Activated CD8-positive, alpha-beta memory T cell treated with anti-CD3 and anti-CD28 coated beads for 24 hours (primary cell): ENCODE measurements at regions not wholly inside any gene's neighbourhood (a gene's known extent, or its start where the extent isn't known, plus 50 kb on each side); places are given as distances from the start of the nearest gene placed in this dataset.

Experiments used
- DNase-seq: peaks from one replicate; pipeline ENCODE4 v3.0.0-alpha.2; 2020

DNA sequence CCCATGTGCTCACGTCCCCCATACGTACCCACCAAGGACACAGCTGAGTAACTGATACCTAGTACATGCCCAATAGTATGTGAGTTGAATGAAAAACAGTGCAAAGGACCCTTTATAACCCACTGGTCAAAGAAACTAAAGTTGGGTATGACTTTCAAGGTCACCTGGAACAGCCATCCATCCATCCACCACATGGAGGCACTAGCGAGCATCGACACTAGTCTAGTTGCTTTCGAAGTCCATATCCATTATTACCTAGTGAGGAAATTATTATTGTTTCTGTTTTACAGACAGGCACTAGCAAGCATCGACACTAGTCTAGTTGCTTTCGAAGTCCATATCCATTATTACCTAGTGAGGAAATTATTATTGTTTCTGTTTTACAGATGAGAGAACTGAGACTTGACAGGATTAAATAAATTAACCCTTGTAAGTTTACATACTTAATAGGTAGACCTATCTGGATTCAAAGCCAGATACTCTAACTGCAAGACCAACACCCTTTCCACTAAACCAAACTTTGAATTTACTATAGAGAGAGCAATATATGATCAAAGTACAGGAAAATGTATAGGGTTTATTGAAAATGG is 233.7 kb downstream of the METTL4 start:
- peak; percentile 59 for DNase-seq

DNA sequence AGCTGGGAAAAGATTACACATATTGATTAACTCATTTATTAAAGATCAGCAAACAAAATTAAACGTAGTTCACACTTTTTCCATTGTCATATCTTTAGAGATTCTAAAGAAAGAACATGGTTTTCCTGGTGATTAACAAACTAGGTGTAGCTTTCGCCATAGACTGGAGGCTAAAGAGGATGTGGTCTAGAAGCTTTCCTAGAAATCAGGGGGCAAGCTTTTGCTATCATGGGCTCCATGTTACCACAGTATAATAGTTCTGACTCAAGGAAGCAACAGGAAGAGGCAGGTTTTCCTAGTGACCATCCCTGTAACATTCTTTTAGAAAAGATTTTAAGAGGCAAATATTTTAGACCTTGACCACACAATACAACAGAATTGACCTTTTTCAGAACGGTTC is 232.7 kb downstream of the METTL4 start:
- DNase-seq: no peak

- no peak for DNase-seq
Observed at GRCh38 chr18:2340335-2340734, 231.0 kb downstream of the METTL4 start.

DNA sequence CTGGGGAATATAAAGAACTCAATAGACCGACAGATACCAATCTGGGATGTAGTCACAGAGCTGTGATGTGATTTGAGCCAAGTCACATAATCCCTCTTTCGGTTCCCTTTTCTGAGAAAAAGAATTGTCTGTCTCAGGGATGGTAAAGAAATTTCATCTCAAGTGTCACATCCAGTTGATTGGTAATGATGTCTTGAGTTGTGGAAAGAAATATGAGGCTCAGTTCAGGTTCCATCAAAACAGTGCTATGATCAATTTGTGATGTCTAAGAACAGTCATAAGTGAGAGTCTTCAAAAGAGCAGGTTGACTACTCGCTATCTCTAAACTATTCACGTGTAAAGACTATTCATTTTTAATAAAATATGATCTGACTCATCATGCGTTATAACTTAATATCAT is 223.3 kb downstream of the METTL4 start:
- no peak for DNase-seq

DNA sequence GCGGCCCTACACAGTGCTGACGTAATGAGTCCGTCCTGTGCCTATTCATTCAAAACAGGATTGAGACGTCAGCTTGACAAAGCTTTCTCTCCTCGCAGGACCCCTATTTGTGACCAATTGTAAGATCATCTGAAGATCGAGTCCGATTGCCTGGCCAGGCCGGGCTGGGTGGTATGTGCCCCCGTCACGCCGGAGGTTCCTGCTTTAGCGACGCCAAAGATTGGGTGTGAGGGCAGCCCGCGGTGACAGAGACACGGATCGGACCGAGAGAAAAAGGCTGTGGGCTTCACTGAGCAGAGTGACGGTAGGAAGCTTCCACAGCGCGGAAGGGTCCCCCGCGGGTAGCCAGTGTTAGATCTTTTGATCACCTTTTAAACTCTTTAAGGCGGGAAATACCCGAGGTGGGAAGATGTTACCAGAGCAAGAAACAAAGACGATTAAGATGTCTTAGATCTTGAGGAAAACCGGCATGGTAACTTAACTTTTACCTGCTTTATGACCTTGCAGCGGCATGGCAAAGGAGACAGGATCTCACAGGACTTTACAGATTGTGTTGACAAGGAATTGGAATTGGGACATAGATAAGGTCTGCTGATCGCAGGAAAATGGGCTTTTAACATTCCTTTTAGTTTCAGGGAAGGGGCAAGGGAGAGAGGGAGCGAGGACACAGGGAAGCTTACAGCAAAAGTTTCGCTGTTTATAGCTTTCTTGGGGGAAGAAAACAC is 220.0 kb downstream of the METTL4 start:
- no peak for DNase-seq

GRCh38 chr18:2354292-2354691 is 217.0 kb downstream of the METTL4 start:
- DNase-seq: no peak

DNA sequence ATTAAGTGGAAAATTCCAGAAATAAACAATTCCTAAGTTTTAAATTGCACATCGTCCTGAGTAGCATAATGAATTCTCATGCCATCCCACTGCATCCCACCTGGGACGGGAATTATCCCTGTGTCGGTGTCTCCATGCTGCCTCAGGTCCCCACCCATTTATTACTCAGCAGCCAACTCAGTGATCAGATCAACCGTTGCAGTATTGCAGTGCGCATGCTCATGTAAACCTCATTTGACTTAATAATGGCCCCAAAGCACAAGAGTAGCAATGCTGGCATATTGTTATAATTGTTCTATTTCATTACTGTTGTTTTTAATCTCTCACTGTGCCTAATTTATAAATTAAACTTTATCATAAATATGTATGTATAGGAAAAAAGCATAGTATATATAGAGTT is 214.4 kb downstream of the METTL4 start:
- DNase-seq: no peak

GRCh38 chr18:2360861-2361260 is 210.4 kb downstream of the METTL4 start:
- DNase-seq: no peak

- DNase-seq: no peak
Observed at GRCh38 chr18:2368102-2368501, 203.2 kb downstream of the METTL4 start.

DNA sequence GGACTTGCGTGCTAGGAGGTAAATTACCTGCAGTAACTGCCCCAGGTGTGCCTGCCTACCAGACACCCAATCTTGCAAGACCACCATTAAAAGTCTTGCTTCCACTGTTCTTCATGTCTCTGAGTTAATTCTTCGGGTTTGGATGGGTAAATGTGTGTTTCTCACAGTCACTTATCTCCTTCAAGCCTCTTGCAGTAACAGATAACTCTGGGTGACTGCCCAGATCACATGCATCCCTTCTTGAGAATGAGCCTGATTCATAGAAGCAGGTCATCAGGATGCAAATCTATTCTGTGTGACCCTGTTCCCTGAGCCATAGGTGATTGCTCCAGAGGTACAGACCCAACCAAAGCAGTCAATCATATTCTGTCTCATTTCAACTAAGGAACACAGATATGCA is 194.6 kb downstream of the METTL4 start:
- DNase-seq: no peak

DNA sequence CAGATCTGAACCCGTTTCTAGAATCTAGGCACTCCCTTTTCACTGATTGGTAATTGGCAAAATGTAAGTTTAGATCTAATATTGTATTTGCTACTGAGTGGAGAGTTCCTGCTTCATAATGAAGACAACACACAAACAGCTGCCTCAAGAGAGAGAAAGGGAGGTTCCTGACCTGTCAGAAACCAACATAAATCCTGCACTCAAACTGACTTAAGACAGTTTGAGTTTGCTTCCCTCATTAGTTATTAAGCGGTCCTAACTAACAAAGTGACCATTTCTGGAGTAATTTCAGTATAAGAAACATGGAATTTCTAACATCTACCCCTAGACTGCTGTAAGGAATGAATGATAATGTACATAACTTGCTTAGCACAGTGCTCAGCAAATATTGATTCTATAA is 191.2 kb downstream of the METTL4 start:
- DNase-seq: no peak

DNA sequence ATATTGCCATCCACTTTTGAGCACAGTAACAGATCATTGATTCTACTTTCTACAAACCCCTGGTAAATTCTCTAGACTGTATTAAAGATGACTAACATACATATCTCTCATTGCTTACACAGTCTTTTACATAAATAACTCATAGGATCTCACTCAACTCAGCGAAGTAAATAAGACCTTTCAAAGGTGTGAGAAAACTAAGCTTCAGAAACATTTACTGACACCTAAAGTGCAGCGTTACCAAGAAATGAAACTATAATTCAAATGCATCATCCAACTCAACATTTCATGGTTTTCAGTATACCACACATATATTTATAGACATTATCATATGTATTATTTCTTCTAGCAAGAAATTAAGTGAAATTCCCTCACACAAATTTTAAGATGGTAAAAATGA is 189.8 kb downstream of the METTL4 start:
- DNase-seq: no peak

DNA sequence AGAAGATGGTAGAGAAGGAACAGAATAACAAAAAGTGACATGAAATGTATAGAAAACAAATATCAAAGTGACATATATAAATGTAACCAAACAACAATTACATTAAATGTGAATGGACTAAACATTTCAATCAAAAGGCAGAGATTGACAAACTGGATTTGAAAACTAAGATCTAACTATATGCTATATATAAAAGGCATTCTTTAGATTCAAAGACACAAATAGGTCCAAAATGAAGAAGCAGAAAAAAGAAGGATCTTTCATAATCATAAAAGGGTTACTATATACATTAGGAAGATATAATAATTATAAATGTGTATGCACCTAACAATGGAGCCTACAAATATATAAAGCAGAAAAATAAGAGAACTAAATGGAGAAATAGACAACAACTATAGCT is 183.7 kb downstream of the METTL4 start:
- DNase-seq: no peak

GRCh38 chr18:2390158-2390557 is 181.1 kb downstream of the METTL4 start:
- no peak for DNase-seq

- no peak for DNase-seq
Observed at GRCh38 chr18:2391470-2391869, 179.8 kb downstream of the METTL4 start.

DNA sequence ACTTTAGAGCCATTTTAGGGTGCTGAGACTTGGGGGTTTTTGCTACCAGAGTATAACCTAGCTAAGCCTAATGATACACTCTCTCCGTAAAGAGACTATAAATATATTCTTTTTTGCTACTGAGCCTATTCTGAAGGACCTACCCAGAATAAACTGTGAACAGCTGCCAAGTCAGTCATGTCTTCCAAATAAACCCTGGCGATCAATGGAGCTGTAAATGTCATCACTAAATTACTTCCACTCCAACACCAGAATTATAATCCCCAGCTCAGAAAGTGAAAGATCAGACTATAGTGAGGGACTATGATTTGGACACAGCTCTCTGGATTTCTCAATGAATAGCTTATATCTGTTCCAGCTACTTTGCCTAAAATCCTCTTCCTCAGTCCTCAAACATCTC is 178.9 kb downstream of the METTL4 start:
- DNase-seq: no peak

DNA sequence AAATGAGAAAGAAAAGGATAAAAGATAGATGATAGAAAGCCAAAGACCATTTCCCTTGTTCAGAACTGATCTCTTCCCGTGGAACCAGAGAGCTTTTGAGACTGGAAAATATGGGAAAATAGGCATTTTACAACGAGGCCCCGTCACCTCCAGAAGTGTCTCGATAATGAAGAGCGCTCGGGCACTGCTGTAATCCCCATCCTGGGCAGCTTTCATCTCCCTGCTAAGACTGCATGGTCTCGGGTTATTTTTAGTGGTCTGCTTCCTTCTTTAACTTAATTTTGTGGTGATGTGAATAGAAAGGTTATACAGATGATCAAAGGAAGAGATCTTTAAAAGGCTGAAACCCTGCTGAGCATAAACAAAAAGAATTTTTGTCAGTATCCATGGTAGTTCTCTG is 176.6 kb downstream of the METTL4 start:
- no peak for DNase-seq

GRCh38 chr18:2395427-2396161 is 175.7 kb downstream of the METTL4 start:
- DNase-seq: no peak

- DNase-seq: no peak
Observed at GRCh38 chr18:2396162-2396505, 175.2 kb downstream of the METTL4 start.

GRCh38 chr18:2400701-2401196 is 170.6 kb downstream of the METTL4 start:
- no peak for DNase-seq

- DNase-seq: no peak
Observed at GRCh38 chr18:2402084-2402483, 169.2 kb downstream of the METTL4 start.

DNA sequence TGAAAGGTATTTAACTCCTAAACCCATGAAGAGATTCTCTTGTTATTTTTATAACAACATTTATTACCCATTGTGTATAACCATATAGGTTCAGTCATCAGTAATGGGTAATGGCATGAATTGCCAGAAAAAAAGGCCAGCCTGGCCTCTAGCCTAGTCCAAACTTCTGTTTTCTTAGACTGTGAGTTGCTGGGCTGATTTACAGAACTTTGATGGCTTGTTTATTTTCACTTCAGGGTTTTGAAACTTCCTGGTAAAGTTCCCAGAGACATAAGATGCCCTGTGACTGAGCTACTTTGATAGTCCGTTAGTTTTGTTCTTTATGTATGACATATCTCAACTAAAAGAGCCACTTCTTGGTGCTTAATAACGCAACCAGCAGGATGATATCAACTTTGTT is 164.8 kb downstream of the METTL4 start:
- DNase-seq: no peak

DNA sequence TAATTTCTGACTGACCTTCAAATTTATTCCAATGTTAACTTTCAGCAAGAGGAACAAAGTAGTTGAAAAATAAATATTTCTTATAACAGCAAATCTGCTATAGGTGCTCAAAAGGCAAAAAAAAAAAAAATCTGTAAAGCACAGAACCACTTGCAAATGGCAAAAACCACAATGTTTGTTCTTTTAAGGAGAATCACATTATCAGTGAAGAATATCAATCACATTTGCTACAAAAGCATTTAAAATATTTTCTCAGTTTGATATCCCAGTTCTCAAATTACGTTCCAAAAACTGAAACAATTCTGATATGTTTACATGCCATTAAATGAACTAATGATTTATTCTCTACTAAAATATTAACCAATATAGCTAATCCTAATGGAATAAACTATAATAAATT is 163.3 kb downstream of the METTL4 start:
- no peak for DNase-seq

GRCh38 chr18:2409906-2410305 is 161.4 kb downstream of the METTL4 start:
- no peak for DNase-seq
